CD4-positive, alpha-beta memory T cell (primary cell): ENCODE measurements at regions not wholly inside any gene's neighbourhood (a gene's known extent, or its start where the extent isn't known, plus 50 kb on each side); places are given as distances from the start of the nearest gene placed in this dataset.

Experiments used
- CTCF ChIA-PET: fragments of 350-600 bp; sonication (Branson Sonifier 250); formaldehyde crosslinking; loops from one replicate; lab custom pipeline; 2021; ENCODE audit warnings: inconsistent platforms; ENCODE audit not compliant: partially characterized antibody; lab: Charles Lee
- POLR2A ChIA-PET: fragments of 350-600 bp; sonication (Branson Sonifier 250); formaldehyde crosslinking; loops from one replicate; lab custom pipeline; 2021; ENCODE audit not compliant: partially characterized antibody; lab: Charles Lee
- DNase-seq, 5 donors: peaks; one replicate each; pipeline versions ENCODE4 v3.0.0 to v3.0.0-alpha.2; 2020 to 2022; ENCODE audit warnings: mixed read lengths in 1 of 5
- H3K27ac ChIP-seq: one replicate; pipeline ENCODE4 v1.7.0; 2013; ENCODE audit warnings: low read depth, low read length
- H3K27me3 ChIP-seq: 2 replicates; pipeline ENCODE4 v1.7.0; 2013; ENCODE audit warnings: mild to moderate bottlenecking, low read length, moderate library complexity; ENCODE audit not compliant: insufficient read depth
- H3K36me3 ChIP-seq: 2 replicates; pipeline ENCODE4 v1.7.0; 2013; ENCODE audit warnings: mild to moderate bottlenecking, low read length, moderate library complexity; ENCODE audit not compliant: insufficient read depth
- H3K4me1 ChIP-seq: 2 replicates; pipeline ENCODE4 v1.7.0; 2013; ENCODE audit warnings: mild to moderate bottlenecking, low read length, moderate library complexity; ENCODE audit not compliant: insufficient read depth
- H3K4me3 ChIP-seq, 2 donors: one replicate each; pipeline ENCODE4 v1.7.0; 2013; ENCODE audit warnings: low read length in 2 of 2, mild to moderate bottlenecking in 1 of 2
- H3K9me3 ChIP-seq, 2 donors: one replicate each; pipeline ENCODE4 v1.7.0; 2013; ENCODE audit warnings: low read length in 2 of 2, control low read depth in 1 of 2; ENCODE audit not compliant: control insufficient read depth in 1 of 2
- H3K27ac Mint-ChIP-seq, 7 donors: one replicate each; pipeline ENCODE4 v1.8.0; 2020 to 2021; ENCODE audit warnings: mixed read lengths in 7 of 7, mild to moderate bottlenecking in 6 of 7, inconsistent platforms in 3 of 7, moderate library complexity in 3 of 7
- H3K27me3 Mint-ChIP-seq, 2 donors: one replicate each; pipeline ENCODE4 v1.8.0; 2020 to 2021; ENCODE audit warnings: mixed read lengths in 2 of 2
- H3K36me3 Mint-ChIP-seq, 2 donors: one replicate each; pipeline ENCODE4 v1.8.0; 2020 to 2021; ENCODE audit warnings: mixed read lengths in 2 of 2, inconsistent platforms in 1 of 2, mild to moderate bottlenecking in 1 of 2
- H3K4me1 Mint-ChIP-seq, 4 donors: one replicate each; pipeline ENCODE4 v1.8.0; 2020 to 2021; ENCODE audit warnings: mixed read lengths in 4 of 4, mild to moderate bottlenecking in 1 of 4
- H3K4me3 Mint-ChIP-seq, 8 donors: one replicate each; pipeline ENCODE4 v1.8.0; 2020 to 2021; ENCODE audit warnings: mixed read lengths in 8 of 8, mild to moderate bottlenecking in 7 of 8, moderate library complexity in 6 of 8, inconsistent platforms in 3 of 8
- H3K9me3 Mint-ChIP-seq, 8 donors: one replicate each; pipeline ENCODE4 v1.8.0; 2020 to 2021; ENCODE audit warnings: mixed read lengths in 8 of 8, mild to moderate bottlenecking in 5 of 8, inconsistent platforms in 3 of 8, moderate library complexity in 1 of 8
- intact Hi-C: fragments of 100-400 bp; cut with micrococcal nuclease; formaldehyde crosslinking; loops from one replicate; pipeline ENCODE4 v1.15.1; 2023

DNA sequence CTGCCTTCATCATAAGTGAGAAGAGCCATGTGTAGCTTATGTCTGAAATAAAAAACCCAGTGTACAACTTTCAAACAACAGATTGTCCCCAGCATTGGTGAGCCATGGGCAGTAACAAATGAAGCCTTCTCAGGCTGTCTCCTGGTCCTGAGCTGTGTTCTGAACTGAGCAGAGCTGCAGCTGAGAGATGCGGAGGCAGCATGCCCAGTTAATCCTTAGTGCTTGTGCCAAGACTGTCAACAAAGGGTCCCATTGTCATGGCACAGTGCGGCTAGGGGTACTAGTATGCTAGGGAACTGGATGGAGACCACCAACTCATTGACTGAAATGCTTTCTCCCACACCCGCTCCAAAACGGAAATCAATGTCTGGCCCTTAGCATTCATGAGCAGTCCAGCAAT is 154.3 kb downstream of the RMST start:
- Histone ChIP-seq H3K36me3 (no peaks in the 10 kb centered on the region), H3K4me3 (no peak overlapping the region), H3K27me3 (no peaks in the 10 kb centered on the region), H3K9me3 (no peaks in the 10 kb centered on the region), H3K27ac (no peak overlapping the region), H3K4me1 (no peaks in the 10 kb centered on the region)
- no peak for DNase-seq
- Mint-ChIP-seq H3K36me3 (no peaks in the 10 kb centered on the region), H3K27ac (no peak overlapping the region), H3K9me3 (peaks cover 0 to 8% (median 0%) of the 10 kb centered on the region in 8 donors), H3K27me3 (no peaks in the 10 kb centered on the region), H3K4me3 (no peak overlapping the region), H3K4me1 (peaks cover 0 to 1% (median 0%) of the 10 kb centered on the region in 4 donors)
- ChIA-PET CTCF (no interaction called here), POLR2A (no interaction called here)
- intact Hi-C loops, result no loop called here

DNA sequence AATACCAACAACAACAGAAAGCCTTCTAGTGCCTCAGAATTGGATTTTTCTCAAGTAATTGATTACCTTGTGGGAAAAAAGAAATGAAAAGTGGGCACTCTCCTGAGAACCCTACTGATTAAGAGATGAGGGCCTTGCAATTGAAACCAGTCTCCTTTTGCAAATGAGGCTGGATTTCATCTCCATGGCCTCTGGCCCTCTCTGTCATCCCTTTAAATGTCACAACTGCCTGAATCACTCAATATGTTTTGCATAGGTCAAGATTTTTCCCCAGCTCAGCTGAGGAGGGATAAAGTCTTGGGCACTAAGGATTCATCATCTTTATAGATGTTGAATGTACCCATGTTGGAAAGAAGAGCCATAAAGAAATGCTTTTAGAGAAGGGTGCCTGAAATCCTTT is 166.4 kb downstream of the RMST start:
- ChIA-PET CTCF (no interaction called here), POLR2A (no interaction called here)
- Histone ChIP-seq H3K27ac (no peak overlapping the region), H3K4me3 (no peak overlapping the region), H3K9me3 (no peaks in the 10 kb centered on the region), H3K27me3 (no peaks in the 10 kb centered on the region), H3K36me3 (no peaks in the 10 kb centered on the region), H3K4me1 (no peaks in the 10 kb centered on the region)
- DNase-seq, result no peak
- H3K4me1 Mint-ChIP-seq, result no peaks in the 10 kb centered on the region
- no peaks in the 10 kb centered on the region for H3K36me3 Mint-ChIP-seq
- no peaks in the 10 kb centered on the region for H3K27me3 Mint-ChIP-seq
- intact Hi-C loops, result no loop called here
- peaks cover 0 to 4% (median 0%) of the 10 kb centered on the region in 8 donors for H3K9me3 Mint-ChIP-seq
- no peak overlapping the region for H3K27ac Mint-ChIP-seq
- no peak overlapping the region for H3K4me3 Mint-ChIP-seq

DNA sequence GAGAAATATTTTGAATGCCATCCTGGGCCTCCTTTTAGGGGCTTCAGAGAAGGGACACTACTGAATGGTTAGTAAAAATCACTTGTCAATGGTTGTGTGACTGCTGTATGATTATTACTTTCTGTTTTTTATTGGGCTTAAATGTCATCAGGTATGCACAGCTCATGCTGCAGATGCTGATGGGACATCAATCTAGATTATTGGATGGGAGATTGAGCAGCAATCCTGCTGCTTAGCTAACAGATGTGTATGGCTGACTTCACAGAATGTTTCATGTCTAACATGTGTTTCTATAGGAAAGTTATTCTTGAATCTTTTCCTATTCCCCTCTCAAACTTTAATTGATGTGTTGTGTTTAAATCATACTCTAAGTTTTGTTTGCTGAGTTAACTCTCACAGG is 166.8 kb downstream of the RMST start:
- Histone ChIP-seq H3K27ac (no peak overlapping the region), H3K9me3 (no peaks in the 10 kb centered on the region), H3K4me3 (no peak overlapping the region), H3K27me3 (no peaks in the 10 kb centered on the region), H3K36me3 (no peaks in the 10 kb centered on the region), H3K4me1 (no peaks in the 10 kb centered on the region)
- no peak for DNase-seq
- Mint-ChIP-seq H3K27ac (no peak overlapping the region), H3K4me1 (no peaks in the 10 kb centered on the region), H3K27me3 (no peaks in the 10 kb centered on the region), H3K36me3 (no peaks in the 10 kb centered on the region), H3K4me3 (no peak overlapping the region), H3K9me3 (peaks cover 0 to 5% (median 0%) of the 10 kb centered on the region in 8 donors)
- ChIA-PET POLR2A (no interaction called here), CTCF (no interaction called here)
- intact Hi-C loops, result no loop called here

- H3K4me1 ChIP-seq, result no peaks in the 10 kb centered on the region
- Mint-ChIP-seq H3K4me1 (no peaks in the 10 kb centered on the region), H3K27ac (no peak overlapping the region), H3K4me3 (no peak overlapping the region), H3K36me3 (no peaks in the 10 kb centered on the region), H3K27me3 (no peaks in the 10 kb centered on the region), H3K9me3 (peaks cover 0 to 5% (median 0%) of the 10 kb centered on the region in 8 donors)
- ChIA-PET POLR2A (no interaction called here), CTCF (interaction anchor here (1.4 kb wide), 1 partner anchor 9 kb away, joined by 4 read pairs; no protein-coding TSS in a partner anchor)
- no peaks in the 10 kb centered on the region for H3K9me3 ChIP-seq
- no peak overlapping the region for H3K27ac ChIP-seq
- DNase-seq, result no peak
- intact Hi-C loops, result no loop called here
- no peaks in the 10 kb centered on the region for H3K27me3 ChIP-seq
- H3K36me3 ChIP-seq, result no peaks in the 10 kb centered on the region
- H3K4me3 ChIP-seq, result no peak overlapping the region
These were observed 167.8 kb downstream of the RMST start for GRCh38 chr12:97630356-97630755.

DNA sequence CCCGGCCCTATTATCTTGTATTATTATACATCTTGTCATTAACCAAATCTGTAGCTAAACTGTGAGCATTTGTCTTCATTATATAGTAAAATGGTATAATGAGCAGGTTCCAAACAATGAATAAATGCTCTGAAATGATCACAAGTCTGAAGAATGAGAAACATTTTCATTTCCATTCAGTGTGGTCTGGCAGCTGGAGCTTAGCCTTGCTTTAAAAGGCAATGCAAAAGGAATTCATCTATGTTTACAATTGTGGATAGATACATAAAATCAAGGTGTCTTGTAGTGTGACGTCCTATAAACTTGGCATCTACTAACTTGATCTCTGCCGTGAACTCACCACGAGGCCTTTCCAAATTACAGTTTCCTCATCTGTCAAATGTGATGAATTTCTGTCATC is 168.3 kb downstream of the RMST start:
- Mint-ChIP-seq H3K4me3 (no peak overlapping the region), H3K27me3 (no peaks in the 10 kb centered on the region), H3K27ac (no peak overlapping the region), H3K9me3 (peaks cover 0 to 5% (median 0%) of the 10 kb centered on the region in 8 donors), H3K4me1 (no peaks in the 10 kb centered on the region), H3K36me3 (no peaks in the 10 kb centered on the region)
- ChIA-PET POLR2A (no interaction called here), CTCF (interaction anchor here (1.4 kb wide), 1 partner anchor 10 kb away, joined by 4 read pairs; no protein-coding TSS in a partner anchor)
- Histone ChIP-seq H3K27me3 (no peaks in the 10 kb centered on the region), H3K9me3 (no peaks in the 10 kb centered on the region), H3K27ac (no peak overlapping the region), H3K4me1 (no peaks in the 10 kb centered on the region), H3K4me3 (no peak overlapping the region), H3K36me3 (no peaks in the 10 kb centered on the region)
- no peak for DNase-seq
- intact Hi-C loops, result no loop called here

DNA sequence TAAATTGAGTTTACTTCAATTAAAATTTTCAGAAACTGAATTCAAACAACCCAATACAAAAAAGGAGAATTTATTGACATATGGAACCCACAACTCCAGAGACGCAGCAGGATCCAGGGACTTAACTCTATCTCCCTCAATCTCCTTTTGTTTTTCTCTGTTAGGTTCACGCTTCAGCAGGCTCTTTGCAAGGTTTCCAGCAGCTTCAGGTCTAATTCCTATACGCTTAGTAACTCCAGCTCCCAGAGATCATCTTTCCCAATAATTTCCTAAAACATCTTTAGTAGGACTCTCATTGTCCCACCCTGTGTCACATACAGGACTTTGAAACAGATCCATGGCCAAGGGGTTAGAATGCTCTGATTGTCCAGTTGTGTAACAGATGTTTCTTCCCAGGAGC is 175.2 kb downstream of the RMST start:
- H3K36me3 Mint-ChIP-seq, result no peaks in the 10 kb centered on the region
- H3K27me3 Mint-ChIP-seq, result no peaks in the 10 kb centered on the region
- Histone ChIP-seq H3K27ac (no peak overlapping the region), H3K27me3 (no peaks in the 10 kb centered on the region), H3K9me3 (no peaks in the 10 kb centered on the region), H3K4me1 (no peaks in the 10 kb centered on the region), H3K36me3 (no peaks in the 10 kb centered on the region), H3K4me3 (no peak overlapping the region)
- no peak for DNase-seq
- no peaks in the 10 kb centered on the region for H3K4me1 Mint-ChIP-seq
- no peak overlapping the region for H3K4me3 Mint-ChIP-seq
- H3K9me3 Mint-ChIP-seq, result peaks cover 0 to 7% (median 0%) of the 10 kb centered on the region in 8 donors
- ChIA-PET POLR2A (no interaction called here), CTCF (no interaction called here)
- intact Hi-C loops, result no loop called here
- no peak overlapping the region for H3K27ac Mint-ChIP-seq

DNA sequence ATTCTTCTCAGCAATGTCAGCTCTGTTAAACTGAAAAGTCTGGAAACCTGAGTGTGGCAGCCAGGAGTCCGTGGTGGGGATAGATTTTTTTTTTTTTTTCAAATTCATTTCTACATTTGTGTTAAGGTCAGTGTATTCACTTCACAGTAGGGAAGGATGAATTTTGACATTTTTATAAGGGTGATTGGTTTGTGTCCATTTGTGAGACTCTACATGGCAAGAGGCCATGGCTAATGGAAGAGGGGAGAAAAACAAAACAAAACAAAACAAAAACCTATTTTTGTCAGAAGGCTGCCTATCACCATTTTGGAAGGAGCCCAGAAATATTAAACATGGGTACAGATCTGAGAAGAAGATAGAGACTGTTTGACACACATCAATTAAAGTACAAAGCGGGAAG is 176.1 kb downstream of the RMST start:
- Mint-ChIP-seq H3K27ac (no peak overlapping the region), H3K4me3 (no peak overlapping the region), H3K27me3 (no peaks in the 10 kb centered on the region), H3K4me1 (no peaks in the 10 kb centered on the region), H3K36me3 (no peaks in the 10 kb centered on the region), H3K9me3 (peaks cover 0 to 7% (median 1%) of the 10 kb centered on the region in 8 donors)
- ChIA-PET CTCF (no interaction called here), POLR2A (no interaction called here)
- H3K9me3 ChIP-seq, result no peaks in the 10 kb centered on the region
- no peaks in the 10 kb centered on the region for H3K36me3 ChIP-seq
- no peaks in the 10 kb centered on the region for H3K27me3 ChIP-seq
- H3K4me1 ChIP-seq, result no peaks in the 10 kb centered on the region
- DNase-seq, result no peak
- H3K27ac ChIP-seq, result no peak overlapping the region
- intact Hi-C loops, result no loop called here
- H3K4me3 ChIP-seq, result no peak overlapping the region

- H3K9me3 Mint-ChIP-seq, result peaks cover 0 to 7% (median 0%) of the 10 kb centered on the region in 8 donors
- CTCF ChIA-PET, result no interaction called here
These were observed 177.1 kb downstream of the RMST start for GRCh38 chr12:97639702-97640101.

More at GRCh38 chr12:97639702-97640101, 177.1 kb downstream of the RMST start:
- Histone ChIP-seq H3K4me3 (no peak overlapping the region), H3K27ac (no peak overlapping the region), H3K9me3 (no peaks in the 10 kb centered on the region), H3K36me3 (no peaks in the 10 kb centered on the region), H3K27me3 (no peaks in the 10 kb centered on the region), H3K4me1 (no peaks in the 10 kb centered on the region)
- H3K27me3 Mint-ChIP-seq, result no peaks in the 10 kb centered on the region
- H3K27ac Mint-ChIP-seq, result no peak overlapping the region
- no peaks in the 10 kb centered on the region for H3K36me3 Mint-ChIP-seq
- POLR2A ChIA-PET, result no interaction called here
- DNase-seq, result no peak
- H3K4me3 Mint-ChIP-seq, result no peak overlapping the region
- intact Hi-C loops, result no loop called here
- no peaks in the 10 kb centered on the region for H3K4me1 Mint-ChIP-seq
